HG03103 (cell line): ENCODE measurements at regions not wholly inside any gene's neighbourhood (a gene's known extent, or its start where the extent isn't known, plus 50 kb on each side); places are given as distances from the start of the nearest gene placed in this dataset.

ENCODE experiments used
- ATAC-seq: cut with Tn5 transposase; IDR thresholded peaks from one replicate; pipeline ENCODE4 v1.9.1; 2021; ENCODE audit warnings: low read depth; ENCODE audit not compliant: unreplicated experiment

DNA sequence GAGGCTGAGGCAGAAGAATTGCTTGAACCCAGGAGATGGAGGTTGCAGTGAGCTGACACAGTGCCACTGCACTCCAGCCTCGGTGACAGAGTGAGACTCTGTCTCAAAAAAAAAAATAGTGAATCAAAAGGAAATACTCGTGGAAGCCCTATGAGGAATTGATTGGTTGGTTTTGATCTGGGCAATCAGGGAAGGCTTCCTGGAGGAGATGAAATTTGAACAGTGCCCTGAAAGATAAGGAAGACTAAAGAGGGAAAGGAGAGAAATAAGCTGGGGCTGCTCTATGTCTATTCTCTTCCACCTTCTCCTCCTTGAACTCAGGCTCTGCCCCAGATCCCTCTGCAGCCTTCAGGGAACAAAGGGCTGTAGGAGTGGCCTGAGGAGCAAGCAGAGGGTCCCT lies 54.1 kb downstream of the IRF2BPL start:
- no peak for ATAC-seq

DNA sequence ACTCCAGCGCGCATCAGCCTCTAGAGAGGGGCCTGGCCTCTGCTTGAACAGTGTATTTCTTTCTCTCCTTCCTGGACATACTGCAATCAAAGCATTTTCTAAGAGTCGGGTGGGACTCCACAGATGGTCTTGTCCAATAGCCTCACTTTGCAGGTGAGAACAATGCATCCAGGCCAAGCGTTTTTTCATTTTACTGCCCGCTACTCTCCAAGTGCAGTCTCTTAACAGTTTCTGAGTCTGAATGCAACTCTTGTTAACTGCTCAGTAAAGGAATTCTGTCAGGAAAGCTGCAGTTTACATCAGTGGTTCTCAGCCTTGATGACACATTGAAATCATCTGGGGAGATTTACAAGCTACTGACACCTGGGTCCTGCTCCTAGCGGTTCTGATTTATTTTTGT lies 57.0 kb downstream of the IRF2BPL start:
- no peak for ATAC-seq

DNA sequence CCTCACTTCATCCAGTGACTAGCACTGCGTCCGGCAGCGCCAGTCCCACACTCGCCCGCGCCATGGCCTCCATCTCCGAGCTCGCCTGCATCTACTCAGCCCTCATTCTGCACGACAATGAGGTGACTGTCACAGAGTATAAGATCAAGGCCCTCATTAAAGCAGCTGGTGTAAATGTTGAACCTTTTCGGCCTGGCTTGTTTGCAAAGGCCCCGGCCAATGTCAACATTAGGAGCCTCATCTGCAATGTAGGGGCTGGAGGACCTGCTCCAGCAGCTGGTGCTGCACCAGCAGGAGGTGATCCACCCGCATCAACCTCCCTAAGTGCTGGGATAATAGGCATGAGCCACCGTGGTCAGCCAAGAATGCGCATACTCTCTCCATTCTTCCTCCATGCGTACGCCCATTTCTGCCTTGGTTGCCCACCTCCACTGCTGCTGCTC lies 59.9 kb downstream of the IRF2BPL start:
- no peak for ATAC-seq

DNA sequence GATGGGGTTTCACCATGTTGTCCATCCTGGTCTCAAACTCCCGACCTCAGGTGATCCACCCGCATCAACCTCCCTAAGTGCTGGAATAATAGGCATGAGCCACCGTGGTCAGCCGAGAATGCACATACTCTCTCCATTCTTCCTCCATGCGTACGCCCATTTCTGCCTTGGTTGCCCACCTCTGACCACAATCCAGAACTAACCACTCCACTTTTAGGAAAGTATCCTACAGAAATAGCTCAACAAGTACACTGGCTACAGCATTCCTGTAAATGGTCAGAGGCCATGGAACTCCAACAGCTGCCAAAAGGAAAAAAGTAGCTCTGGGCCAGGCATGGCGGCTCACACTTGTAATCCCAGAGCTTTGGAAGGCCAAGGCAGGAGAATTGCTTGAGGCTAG lies 60.7 kb downstream of the IRF2BPL start:
- ATAC-seq: no peak

DNA sequence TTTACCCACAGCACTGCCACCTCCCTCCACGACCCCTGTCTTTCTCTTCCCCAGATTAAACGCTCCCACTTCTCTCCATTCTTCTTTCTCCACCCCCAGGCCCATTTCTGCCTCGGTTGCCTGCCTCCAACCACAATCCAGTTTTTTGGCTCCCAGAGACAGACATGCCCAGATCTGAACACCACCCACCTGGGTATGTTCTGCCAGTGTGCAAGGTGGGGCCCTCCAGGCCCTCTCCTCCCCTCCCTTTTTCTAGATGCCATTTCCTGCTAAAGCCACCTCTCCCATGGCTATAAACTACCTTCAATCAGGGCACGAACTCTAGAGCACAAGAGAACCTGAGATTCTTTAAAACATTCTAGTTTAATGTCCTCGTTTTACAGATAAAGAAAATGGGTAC lies 63.3 kb downstream of the IRF2BPL start:
- no peak for ATAC-seq

DNA sequence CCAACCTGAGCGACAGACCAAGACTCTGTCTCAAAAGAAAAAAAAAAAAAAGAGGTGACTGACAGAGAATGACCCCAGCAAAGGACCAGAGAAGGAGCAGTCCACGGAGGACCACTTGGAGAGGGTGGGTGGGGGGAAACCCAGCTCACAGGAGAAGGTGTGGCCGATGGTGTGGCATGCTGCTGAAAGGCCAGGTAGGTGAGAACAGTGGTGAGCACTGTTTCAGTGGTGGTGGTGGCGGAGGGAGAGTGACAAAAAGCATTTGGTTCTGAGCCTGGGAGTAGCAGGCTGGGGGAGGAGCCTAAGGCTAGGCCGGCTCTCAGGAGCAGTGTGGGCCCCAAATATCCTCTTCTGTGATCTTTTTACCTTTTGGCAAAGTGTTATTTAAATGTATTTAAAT lies 63.8 kb downstream of the IRF2BPL start:
- no peak for ATAC-seq

DNA sequence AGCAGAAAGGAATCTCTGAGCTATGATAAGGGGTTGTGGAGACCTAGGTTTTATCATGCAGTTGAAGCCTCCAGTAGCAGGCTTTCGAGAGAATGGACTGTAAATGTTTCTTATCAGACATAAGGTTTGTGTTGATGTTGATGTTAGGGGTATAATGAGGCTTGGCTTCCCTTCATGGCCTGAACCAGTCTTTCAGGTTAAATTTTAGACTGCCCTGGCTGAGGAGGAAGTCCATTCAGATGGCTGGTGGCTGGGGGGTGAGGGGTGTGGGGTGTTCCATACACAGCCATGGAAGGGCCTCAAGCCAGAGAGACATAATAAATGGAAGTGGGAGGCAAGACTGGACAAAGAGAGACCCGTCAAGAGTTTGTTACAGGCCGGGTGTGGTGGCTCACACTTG lies 65.1 kb downstream of the IRF2BPL start:
- ATAC-seq: no peak

DNA sequence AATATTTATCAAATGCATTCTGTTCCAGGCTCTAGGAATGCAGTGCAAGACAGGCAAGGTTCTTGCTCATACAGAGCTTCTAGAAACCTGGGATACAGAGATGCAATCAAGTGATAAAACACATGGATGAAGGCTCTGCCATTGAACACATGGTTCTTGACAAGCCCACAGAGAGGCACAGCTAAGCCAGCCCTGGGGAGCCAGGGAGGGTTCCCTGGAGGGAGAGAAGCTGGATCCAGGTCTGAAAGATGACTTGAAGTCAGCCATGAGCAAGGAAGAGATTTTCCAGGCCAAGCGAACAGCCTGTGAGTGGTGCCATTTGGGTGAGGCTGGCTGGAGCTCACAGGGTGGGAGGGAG lies 66.2 kb downstream of the IRF2BPL start:
- ATAC-seq: no peak

DNA sequence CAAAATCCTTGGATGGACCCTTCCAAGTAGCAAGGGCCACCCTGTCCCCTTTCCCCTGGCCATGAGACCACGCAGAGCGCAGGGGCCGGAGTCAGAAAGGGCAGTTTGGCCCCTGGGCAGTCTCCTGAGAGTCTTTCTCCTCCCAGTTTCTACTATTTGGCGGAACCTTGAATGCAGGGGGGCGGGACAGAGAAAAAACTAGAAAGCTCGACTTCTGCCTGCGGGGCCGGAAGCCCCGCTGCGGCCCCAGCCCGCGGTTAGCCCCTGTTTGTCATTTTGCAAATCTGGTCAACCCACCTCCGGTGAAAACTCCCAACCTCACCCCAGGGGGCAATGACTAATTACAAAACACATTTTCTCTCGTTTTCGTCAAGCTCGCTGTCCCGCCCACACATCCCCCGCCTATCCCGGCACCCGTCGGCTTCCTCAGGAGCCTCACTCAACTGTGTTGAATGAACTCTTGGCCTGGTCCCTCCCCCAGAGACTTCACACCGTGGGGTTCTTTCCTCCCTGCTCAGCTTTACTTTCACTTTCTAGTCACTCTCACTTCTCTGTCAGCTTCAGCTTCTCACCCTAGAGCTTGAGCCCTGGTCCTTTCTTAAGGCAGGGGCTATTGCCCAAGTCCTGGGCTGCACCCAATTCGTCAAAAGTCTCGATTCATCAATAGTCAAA lies 66.7 kb downstream of the IRF2BPL start:
- ATAC-seq: peak; percentile 74

DNA sequence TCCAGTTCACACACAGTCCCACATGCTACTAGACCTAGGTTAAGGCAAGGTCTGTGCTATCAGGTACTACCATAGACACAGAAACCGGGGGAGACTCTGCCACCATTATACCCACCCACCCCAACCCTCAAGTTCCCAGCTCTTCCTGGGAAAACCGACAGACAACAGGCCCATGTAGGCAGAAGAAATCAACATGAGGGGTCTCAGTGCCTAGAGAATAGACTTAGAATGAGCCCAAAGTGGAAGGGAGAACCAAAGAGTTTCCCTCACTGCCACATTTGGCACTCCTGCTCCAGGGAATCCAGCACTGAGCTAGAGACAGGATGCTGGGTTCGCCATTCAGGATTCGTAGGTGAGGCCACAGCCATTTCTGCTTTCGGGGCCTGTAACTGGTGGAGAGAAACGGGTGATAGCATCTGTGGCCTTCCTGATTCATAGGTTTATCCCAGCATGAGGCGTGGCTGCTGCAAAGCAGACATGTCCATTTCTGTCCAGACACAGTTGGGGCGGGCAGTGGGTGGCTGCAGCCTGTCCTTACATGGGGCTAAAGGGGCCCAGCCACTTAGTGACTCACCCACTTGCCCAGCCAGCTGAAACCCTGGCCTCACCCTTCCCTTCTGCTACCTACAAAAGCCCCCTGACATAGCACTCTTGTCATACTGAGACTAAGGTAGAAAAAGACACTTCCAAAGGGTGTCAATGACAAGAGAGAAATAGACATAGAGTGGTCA lies 69.4 kb downstream of the IRF2BPL start:
- no peak for ATAC-seq

DNA sequence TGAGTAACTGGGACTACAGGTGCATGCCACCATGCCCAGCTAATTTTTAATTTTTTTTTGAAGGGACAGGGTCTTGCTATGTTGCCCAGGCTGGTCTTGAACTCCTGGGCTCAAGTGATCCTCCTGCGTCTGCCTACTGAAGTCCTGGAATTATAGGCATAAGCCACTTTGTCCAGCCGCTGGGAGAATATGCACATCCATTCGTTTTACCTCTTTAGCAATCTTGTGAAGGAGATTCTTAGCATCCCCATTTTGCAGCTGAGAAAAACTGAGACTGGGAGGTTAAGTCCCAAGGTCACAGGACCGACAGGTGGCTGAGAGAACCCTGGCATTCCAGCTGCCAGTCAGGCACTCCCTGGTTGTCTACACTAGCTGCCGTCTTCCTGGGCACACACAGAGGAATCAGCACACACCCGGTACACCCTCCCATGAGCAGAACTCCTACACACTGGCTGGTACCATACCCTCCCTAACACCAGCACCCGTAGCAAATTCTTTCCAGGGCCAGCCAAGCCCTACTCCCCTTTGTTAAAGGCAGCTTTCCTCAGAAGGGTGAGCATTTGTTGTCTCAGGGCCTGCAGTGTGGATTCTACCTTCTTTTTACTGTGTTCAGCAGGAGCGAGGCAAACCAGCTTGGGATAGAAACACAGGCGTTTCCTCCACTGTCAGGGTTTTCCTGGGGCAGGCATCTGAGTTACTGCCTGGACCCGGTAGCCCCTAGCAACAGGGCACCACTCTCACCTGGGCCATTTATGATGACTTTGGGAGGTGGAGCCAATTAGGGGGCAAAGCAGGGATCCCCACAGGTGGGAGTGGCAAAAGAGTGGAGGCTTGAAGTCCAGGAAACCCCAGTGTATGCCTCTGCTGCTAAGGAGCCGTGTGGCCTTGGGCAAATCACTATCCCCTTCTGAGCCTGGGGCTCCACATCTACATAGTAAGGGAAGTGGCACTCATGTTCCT lies 70.2 kb downstream of the IRF2BPL start:
- ATAC-seq: no peak

DNA sequence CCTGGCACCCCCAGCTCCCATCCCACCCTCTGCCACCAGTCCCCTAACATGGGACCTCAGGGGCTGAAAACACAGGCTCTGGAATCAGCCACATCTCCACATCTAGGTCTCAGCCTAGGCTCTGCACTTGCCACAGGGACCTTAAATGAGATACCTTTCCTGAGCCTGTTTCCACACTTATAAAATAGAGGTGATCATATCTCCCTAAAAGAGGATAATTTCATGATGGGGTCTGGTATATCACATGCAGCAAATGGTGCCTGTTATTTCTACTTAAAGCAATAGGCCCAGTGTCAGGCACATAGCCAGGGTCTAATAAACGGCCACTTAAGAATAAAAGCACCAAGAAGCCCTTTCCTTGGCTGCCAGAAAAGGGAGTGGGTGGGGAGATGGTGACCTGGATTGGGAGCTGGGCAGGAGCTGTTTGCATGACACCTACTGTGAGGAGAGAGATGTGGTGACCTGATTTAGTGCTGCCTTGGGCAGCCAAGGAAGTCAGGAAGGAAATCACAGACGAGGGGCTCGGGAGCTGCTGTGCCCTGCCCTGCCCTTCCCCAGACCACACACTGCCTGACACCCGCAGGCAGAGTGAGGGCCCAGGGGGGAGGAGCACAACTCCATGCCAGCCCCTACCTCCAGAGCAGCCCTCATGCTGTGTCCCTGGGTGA lies 71.2 kb downstream of the IRF2BPL start:
- no peak for ATAC-seq

DNA sequence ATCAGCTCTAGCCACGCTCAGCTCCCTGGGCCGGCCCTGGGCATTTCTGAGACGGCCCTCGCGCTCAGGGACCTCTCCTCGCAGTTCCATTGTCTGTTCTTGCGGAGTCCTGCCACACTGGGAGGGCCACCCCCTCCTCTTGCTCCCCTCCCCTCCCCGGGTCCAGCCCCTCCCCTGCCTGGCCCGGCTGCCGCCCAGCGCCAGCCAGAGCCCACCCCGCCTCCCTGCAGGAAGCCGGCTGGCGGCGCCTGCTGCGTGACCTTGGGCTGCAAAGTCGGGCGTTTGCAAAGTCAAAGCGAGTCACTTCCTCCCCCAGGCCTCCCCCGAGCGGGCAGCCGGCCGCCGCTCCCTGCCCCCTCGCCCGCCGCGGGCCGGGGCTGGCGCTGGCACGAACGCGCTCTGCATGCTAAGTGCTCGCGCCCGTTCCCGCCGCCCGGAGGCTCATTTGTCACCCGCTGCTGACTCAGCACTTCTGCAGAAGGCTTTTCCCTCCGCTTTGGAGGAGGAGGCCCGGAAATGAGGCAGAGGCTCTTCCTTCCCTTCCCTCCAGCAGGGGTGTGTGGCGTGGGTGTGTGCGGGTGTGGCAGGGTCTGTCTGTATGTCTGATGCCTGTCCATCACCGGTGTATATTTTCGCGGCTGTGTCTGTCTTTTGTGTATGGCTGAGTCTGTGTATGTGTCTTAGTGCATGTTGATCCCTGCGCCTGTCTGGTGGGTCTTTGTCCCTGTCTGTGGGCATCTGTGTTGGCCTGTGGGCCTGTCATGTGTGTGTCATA lies 72.0 kb downstream of the IRF2BPL start:
- no peak for ATAC-seq

DNA sequence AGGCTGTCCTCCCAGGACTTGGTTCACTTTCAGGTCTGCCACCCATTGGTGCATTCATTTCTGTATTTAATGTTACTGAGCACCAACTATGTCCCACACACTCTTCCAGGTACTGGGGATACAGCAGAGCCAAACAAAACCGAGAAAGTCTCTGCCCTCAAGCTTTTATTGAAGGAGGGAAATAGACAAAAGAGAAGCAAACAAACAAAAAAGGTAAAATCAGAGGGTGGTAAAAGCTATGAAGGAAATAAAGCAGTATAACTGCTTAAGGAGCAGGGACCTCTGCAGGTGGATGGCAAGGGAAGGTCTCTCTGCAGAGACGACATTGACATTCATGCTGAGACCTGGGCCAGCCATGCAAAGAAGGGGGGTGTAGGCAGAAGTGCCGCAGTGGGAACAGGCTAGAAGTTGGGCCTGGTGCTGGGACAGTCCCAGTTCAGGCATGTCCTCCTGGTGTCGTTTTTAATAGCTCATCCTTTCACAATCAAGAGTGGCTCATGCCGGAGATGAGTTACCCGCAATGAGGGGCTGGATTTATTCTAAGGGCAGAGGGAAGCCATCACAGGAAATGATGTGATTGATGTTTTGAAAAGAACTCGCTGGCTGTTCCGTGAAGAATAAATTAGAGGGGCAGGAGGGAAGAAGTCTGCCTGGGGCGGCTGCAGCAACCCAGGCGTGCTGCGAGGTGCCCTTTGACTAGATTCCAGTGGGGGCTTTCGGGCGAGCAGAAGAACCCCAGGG lies 72.8 kb downstream of the IRF2BPL start:
- ATAC-seq: no peak

DNA sequence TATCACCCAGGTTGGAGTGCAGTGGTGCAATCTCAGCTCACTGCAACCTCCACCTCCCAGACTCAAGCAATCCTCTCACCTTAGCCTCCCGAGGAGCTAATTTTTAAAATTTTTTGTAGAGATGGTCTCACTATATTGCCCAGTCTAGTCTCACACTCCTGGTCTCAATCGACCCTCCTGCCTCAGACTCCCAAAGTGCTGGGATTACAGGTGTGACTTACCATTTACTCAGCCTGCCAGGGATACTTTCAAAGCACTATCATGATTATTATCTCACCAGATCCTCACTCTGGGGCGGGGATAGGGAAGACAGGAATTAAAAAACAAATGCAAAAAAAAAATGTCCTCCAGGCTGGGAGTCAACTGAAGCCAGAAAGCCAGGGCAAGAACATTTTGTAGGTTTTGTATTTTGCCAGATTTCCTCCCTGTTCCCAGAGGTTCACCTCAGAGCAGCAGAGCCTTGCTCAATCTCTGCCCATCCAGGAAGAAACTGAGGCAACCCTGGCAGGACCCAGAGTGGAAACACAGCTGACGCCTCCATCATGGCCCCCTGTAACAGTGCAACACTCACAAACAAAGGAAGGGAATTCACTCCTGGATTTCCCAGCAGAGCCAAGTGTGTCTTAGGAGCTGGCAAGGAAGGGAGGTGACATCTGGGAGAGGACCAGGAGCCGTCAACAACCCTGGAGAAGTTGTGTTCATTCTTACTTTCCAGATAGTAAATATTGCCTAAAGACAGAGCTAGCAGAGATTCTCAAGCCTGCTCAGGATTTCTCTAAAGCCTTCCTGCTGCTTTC lies 73.9 kb downstream of the IRF2BPL start:
- ATAC-seq: no peak

DNA sequence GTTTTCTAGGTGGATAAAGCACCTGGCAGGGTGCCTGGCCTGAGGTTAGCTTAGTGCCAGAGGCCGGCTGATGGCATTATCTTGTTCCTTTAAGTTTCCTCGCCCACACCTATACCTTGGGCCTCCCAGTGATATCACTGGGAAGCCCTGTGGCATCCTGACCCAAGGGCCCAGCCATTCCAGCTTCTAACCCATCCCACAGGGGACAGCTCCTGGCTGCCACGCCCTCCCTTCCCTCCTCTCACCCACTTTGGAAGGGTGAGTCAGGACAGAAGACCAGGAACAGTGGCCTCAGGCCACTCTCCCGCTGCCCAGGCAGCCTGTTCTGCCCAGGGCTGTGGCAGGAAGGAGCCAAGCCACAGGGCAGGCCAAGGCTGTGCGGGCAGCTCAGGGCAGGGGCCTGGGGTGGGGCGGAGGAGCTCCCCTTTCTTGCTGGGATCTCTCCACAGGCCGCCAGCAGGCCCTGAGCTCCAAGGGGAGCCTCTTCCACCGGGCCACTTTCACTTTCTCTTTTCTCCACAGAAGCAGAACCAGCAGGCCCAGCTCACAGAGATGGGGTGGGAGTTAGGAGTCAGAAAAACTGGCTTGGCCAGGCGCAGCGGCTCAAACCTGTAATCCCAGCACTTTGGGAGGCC lies 75.1 kb downstream of the IRF2BPL start:
- ATAC-seq: no peak

DNA sequence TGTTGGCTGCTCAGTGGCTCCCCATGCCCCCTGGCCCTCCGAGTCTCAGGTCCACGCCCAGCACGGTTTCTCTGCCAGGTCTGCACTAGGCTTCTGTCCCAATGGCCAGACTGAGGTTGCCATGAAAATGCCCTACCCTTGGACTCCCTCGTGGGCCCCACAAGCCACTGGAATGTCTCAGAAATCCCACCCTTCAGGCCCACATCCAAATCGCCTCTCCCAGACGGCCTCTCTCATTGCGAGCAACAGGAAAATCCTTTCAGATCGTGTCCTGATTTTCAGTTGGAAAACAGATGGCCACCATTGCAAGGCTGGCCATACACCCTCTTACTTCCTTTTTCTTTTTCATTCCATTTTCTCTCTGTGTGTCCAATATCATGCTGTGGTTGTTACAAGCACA lies 77.3 kb downstream of the IRF2BPL start:
- ATAC-seq: no peak
